Heart right ventricle (tissue), 16 donors: ENCODE measurements at regions not wholly inside any gene's neighbourhood (a gene's known extent, or its start where the extent isn't known, plus 50 kb on each side); places are given as distances from the start of the nearest gene placed in this dataset.

Experiments
- ATAC-seq, 8 donors: fragments of 200-7000 bp; cut with Tn5 transposase; one replicate each; pipeline ENCODE4 v1.9.1; 2020; ENCODE audit warnings: mild to moderate bottlenecking in 8 of 8, moderate library complexity in 8 of 8, moderate number of reproducible peaks in 1 of 8
- DNase-seq, 2 donors: peaks; one replicate each; pipeline ENCODE4 v3.0.0-alpha.2; 2020
- H3K27ac ChIP-seq, 10 donors: fragments of 200-600 bp; sonication (generic) in 2 of 10; one replicate each; pipeline versions ENCODE4 v1.5.0 to v1.8.0; 2020 to 2022; ENCODE audit warnings: mild to moderate bottlenecking in 3 of 10
- H3K27me3 ChIP-seq, 7 donors: fragments of 200-600 bp; one replicate each; pipeline ENCODE4 v1.8.0; 2021 to 2022; ENCODE audit warnings: mild to moderate bottlenecking in 2 of 7
- H3K36me3 ChIP-seq, 9 donors: fragments of 200-600 bp; sonication (generic) in 1 of 9; one replicate each; pipeline versions ENCODE4 v1.5.0 to v1.8.0; 2020 to 2022; ENCODE audit warnings: mild to moderate bottlenecking in 2 of 9
- H3K4me1 ChIP-seq, 9 donors: fragments of 200-600 bp; sonication (generic) in 1 of 9; one replicate each; pipeline versions ENCODE4 v1.5.0 to v1.8.0; 2020 to 2022; ENCODE audit warnings: mild to moderate bottlenecking in 4 of 9
- H3K4me3 ChIP-seq, 10 donors: fragments of 200-600 bp; sonication (generic) in 2 of 10; one replicate each; pipeline versions ENCODE4 v1.5.0 to v1.8.0; 2020 to 2022; ENCODE audit warnings: mild to moderate bottlenecking in 7 of 10, moderate library complexity in 2 of 10
- H3K9me3 ChIP-seq, 11 donors: fragments of 200-600 bp in 10 of 11; sonication (generic) in 2 of 11; one replicate each; pipeline versions ENCODE4 v1.5.0 to v1.8.0; 2013 to 2022; ENCODE audit warnings: mild to moderate bottlenecking in 2 of 11, control low read depth in 1 of 11, moderate library complexity in 1 of 11
- CTCF ChIP-seq, 9 donors: fragments of 200-600 bp; sonication (generic) in 2 of 9; IDR thresholded peaks; one replicate each; pipeline versions ENCODE4 v1.5.0 to v1.8.0; 2021 to 2022; ENCODE audit warnings: antibody characterized with exemption in 9 of 9, mild to moderate bottlenecking in 5 of 9, moderate library complexity in 1 of 9
- WGBS, 2 donors: extraction: QIAGEN DNeasy Blood & Tissue Kit; methylation state at CpG; one replicate each; pipeline ENCODE4 v1.1.7; 2013; ENCODE audit warnings: inconsistent platforms in 1 of 2; 5-methylcytosine and 5-hydroxymethylcytosine counted together
- intact Hi-C, 10 donors: fragments of 100-400 bp; cut with DNase I; formaldehyde crosslinking; loops; one replicate each; pipeline versions ENCODE4 v1.11.1 to v1.14.2; 2022
- donor health status: Arrhythmogenic right ventricular cardiomyopathy.
- donor health status: ischemic (EF 13 %, LVEDD 7.1; RV severe dilation, severe dysfunction).
- donor health status: healthy with polysubstance abuse.
- donor health status: DM: no; HTN: yes; CAD: no.
- donor health status: DM: no; HTN: no; CAD: no.
- donor health status: ischemic (EF 25% LVEDD 6.9; RV normal size, moderate dysfunction).
- donor health status: ischemic (EF 25% LVEDD 5.7; RV mildly dilated, moderate dysfunction).
- donor health status: healthy.
- donor health status: DM: yes; HTN: yes; CAD: no.
- donor health status: Ischemic cardiomyopathy.
- donor health status: ischemic (EF 35%, LVEDD 5.7; RV mildly dilated, moderate dysfunction).
- donor health status: nonischemic (EF 11% LVEDD 7.7; RV severe dilation, severe dysfunction).
- donor health status: DM: yes; HTN: yes; CAD: no.
- donor health status: PGD.
- donor health status: ischemic (EF 29% LVEDD 5.4; RV normal size, mild dysfunction).
- donor health status: nonischemic (EF 23%, LVEDD 6.1; RV moderate dilation, normal function).

DNA sequence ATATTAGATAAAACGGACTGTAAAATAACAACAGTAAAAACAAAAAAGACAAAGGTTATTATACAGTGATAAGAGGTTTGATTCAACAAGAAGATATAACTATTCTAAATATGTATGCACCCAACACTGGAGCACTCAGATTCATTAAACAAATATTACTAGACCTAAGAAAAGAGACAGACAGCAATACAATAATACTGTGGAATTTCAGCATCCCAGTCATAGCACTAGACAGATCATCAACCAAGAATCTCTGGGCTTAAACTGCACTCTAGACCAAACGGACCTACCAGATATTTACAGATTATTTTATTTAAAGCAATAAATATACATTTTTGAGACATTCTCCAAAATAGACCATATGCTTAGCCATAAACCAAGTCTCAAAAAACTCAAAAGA is 263.8 kb downstream of the C6orf118 start:
- peaks cover 0 to 47% (median 10%) of the 10 kb centered on the region in 11 donors for H3K9me3 ChIP-seq
- intact Hi-C loops: no loop called here
- no peaks in the 10 kb centered on the region for H3K36me3 ChIP-seq
- DNase-seq (no peak), ATAC-seq (no peak)
- H3K27ac ChIP-seq: no peak overlapping the region
- no peak for TF ChIP-seq CTCF (IDR thresholded peaks at IDR 0.05)
- H3K27me3 ChIP-seq: no peaks in the 10 kb centered on the region
- WGBS, 2 donors: 64% methylated on average over 2 of the region's 2 CpGs
- H3K4me1 ChIP-seq: no peaks in the 10 kb centered on the region
- H3K4me3 ChIP-seq: no peak overlapping the region

- H3K36me3 ChIP-seq: no peaks in the 10 kb centered on the region
- TF ChIP-seq CTCF (IDR thresholded peaks at IDR 0.05): no peak
- WGBS, 2 donors: 87 to 90% methylated on average over 2 of the region's 2 CpGs
- intact Hi-C loops: no loop called here
- ATAC-seq (no peak), DNase-seq (no peak)
- H3K4me3 ChIP-seq: no peak overlapping the region
- peaks cover 0 to 28% (median 9%) of the 10 kb centered on the region in 11 donors for H3K9me3 ChIP-seq
- H3K27me3 ChIP-seq: no peaks in the 10 kb centered on the region
- no peaks in the 10 kb centered on the region for H3K4me1 ChIP-seq
- no peak overlapping the region for H3K27ac ChIP-seq
Measured at GRCh38 chr6:165042912-165043311, 266.5 kb downstream of the C6orf118 start.

DNA sequence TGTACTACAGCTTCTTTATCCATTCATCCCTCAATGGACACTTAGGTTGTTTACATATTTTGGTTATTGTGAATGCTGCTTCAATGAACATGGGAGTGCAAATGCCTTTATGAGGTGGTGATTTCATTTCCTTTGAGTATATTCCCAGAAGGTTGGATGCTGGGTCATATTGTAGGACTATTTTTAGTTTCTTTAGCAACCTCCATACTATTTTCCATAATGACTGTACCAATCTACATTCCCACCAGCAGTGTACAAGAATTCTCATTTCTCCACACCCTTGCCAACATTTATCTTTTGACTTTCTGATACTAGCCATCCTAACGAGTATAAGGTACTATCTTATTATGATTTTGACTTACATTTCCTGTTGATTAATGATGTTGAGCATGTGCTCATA is 269.0 kb downstream of the C6orf118 start:
- Histone ChIP-seq H3K27ac (no peak overlapping the region), H3K36me3 (no peaks in the 10 kb centered on the region), H3K27me3 (no peaks in the 10 kb centered on the region), H3K4me1 (no peaks in the 10 kb centered on the region), H3K9me3 (peaks cover 0 to 9% (median 0%) of the 10 kb centered on the region in 11 donors), H3K4me3 (no peak overlapping the region)
- intact Hi-C loops: no loop called here
- no peak for TF ChIP-seq CTCF (IDR thresholded peaks at IDR 0.05)
- no peak for DNase-seq
- 45 to 54% methylated on average over 1 of the region's 1 CpG for WGBS, 2 donors
- no peak for ATAC-seq

GRCh38 chr6:165034271-165034741 is 275.1 kb downstream of the C6orf118 start:
- H3K27ac ChIP-seq: no peak overlapping the region
- ATAC-seq (peak in 1 of 8 donors; percentile 25), DNase-seq (no peak)
- peaks cover 0 to 9% (median 0%) of the 10 kb centered on the region in 11 donors for H3K9me3 ChIP-seq
- no peaks in the 10 kb centered on the region for H3K27me3 ChIP-seq
- no peaks in the 10 kb centered on the region for H3K4me1 ChIP-seq
- TF ChIP-seq CTCF (IDR thresholded peaks at IDR 0.05): no peak
- no peak overlapping the region for H3K4me3 ChIP-seq
- no peaks in the 10 kb centered on the region for H3K36me3 ChIP-seq
- WGBS, 2 donors: 39 to 42% methylated on average over 4 of the region's 4 CpGs
- intact Hi-C loops: no loop called here
